ENCODE measurements at regions not wholly inside any gene's neighbourhood (a gene's known extent, or its start where the extent isn't known, plus 50 kb on each side); places are given as distances from the start of the nearest gene placed in this dataset.

- no peak overlapping the region for H3K4me3 ChIP-seq (ENCODE audit: low read depth, low read length)
- no peak for DNase-seq (ENCODE audit: low read depth)
- no peak for TF ChIP-seq CTCF (conservative IDR thresholded peaks at IDR 0.05; ENCODE audit: low read depth, low read length)
These were observed 950.3 kb downstream of the SORCS1 start for GRCh38 chr10:106214243-106214642.

- H3K4me3 ChIP-seq (ENCODE audit: low read depth, low read length): no peak overlapping the region
- no peak for DNase-seq (ENCODE audit: low read depth)
- TF ChIP-seq CTCF (conservative IDR thresholded peaks at IDR 0.05; ENCODE audit: low read depth, low read length): no peak
These were observed 951.0 kb downstream of the SORCS1 start for GRCh38 chr10:106213493-106213892.

GRCh38 chr10:106198275-106198674 lies 966.2 kb downstream of the SORCS1 start:
- H3K4me3 ChIP-seq (ENCODE audit: low read depth, low read length): no peak overlapping the region
- no peak for DNase-seq (ENCODE audit: low read depth)
- no peak for TF ChIP-seq CTCF (conservative IDR thresholded peaks at IDR 0.05; ENCODE audit: low read depth, low read length)

- no peak overlapping the region for H3K4me3 ChIP-seq (ENCODE audit: low read depth, low read length)
- peak; percentile 67 for DNase-seq (ENCODE audit: low read depth)
- TF ChIP-seq CTCF (conservative IDR thresholded peaks at IDR 0.05; ENCODE audit: low read depth, low read length): peak; percentile 69
These were observed 975.2 kb downstream of the SORCS1 start for GRCh38 chr10:106189292-106189691.

- no peak for TF ChIP-seq CTCF (conservative IDR thresholded peaks at IDR 0.05; ENCODE audit: low read depth, low read length)
- H3K4me3 ChIP-seq (ENCODE audit: low read depth, low read length): no peak overlapping the region
- peak; percentile 81 for DNase-seq (ENCODE audit: low read depth)
These were observed 978.6 kb downstream of the SORCS1 start for GRCh38 chr10:106185951-106186350.

GRCh38 chr10:106183041-106183440 lies 981.5 kb downstream of the SORCS1 start:
- no peak overlapping the region for H3K4me3 ChIP-seq (ENCODE audit: low read depth, low read length)
- TF ChIP-seq CTCF (conservative IDR thresholded peaks at IDR 0.05; ENCODE audit: low read depth, low read length): no peak
- no peak for DNase-seq (ENCODE audit: low read depth)

GRCh38 chr10:106182542-106182941 lies 982.0 kb downstream of the SORCS1 start:
- no peak overlapping the region for H3K4me3 ChIP-seq (ENCODE audit: low read depth, low read length)
- no peak for DNase-seq (ENCODE audit: low read depth)
- no peak for TF ChIP-seq CTCF (conservative IDR thresholded peaks at IDR 0.05; ENCODE audit: low read depth, low read length)
